Keratinocyte (primary cell): ENCODE measurements at regions not wholly inside any gene's neighbourhood (a gene's known extent, or its start where the extent isn't known, plus 50 kb on each side); places are given as distances from the start of the nearest gene placed in this dataset.
"Not testable (repeated sequence)": the region's sequence is repeated elsewhere in the genome, so short reads cannot be mapped to it uniquely, and the experiment has no call there.

Source experiments
- EZH2 ChIP-seq: IDR thresholded peaks from one replicate; pipeline ENCODE4 v1.6.1; 2012; ENCODE audit warnings: inconsistent platforms, mild to moderate bottlenecking, low read length, moderate library complexity
- TF ChIP-seq, protein P1 (sequence below), 3 experiments: IDR thresholded peaks in 1 of 3; conservative IDR thresholded peaks in 1 of 3; optimal IDR thresholded peaks in 1 of 3; 2 replicates in 2 of 3; 3 replicates in 1 of 3; pipeline versions ENCODE3 to v1.5.1; 2011; ENCODE audit warnings: low read length in 3 of 3, mild to moderate bottlenecking in 3 of 3, moderate library complexity in 2 of 3, control low read depth in 1 of 3, inconsistent platforms in 1 of 3; ENCODE audit not compliant: insufficient read depth in 2 of 3; ENCODE audit errors: extremely low read depth in 1 of 3

DNA sequence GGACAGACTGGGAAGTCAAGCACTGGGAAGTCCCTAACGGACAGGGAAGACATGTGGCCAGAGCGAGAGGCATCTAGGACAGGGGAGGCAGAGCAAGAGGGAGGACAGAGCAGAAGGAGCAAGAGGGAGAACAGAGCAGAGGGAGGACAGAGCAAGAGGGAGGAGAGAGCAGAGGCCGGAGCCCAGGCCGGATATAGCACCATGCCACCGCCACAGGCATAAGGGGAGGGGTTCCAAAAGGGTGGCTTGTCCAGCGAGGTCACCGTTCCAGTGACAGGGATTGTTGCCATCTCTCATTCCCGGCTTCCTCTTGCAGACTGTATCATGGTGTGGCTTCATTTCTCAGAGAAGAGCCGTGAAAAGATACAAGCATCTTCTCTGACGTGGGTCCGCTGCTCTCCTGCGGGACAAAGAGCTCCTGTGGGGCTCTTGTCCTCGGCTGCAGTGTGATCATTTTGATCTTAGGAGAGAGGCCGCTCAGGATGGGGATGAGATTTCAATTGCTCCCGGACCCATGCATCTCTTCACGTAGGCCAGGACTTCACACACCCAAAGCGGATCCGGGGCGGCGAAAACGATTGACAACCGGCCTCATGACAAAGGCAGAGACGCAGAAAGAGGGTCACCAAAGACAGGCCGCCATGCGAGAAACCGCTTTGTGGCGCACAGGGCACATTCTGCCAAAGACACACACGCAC is 160.6 kb upstream of the ZNF337 start:
- TF ChIP-seq, protein P1, sequence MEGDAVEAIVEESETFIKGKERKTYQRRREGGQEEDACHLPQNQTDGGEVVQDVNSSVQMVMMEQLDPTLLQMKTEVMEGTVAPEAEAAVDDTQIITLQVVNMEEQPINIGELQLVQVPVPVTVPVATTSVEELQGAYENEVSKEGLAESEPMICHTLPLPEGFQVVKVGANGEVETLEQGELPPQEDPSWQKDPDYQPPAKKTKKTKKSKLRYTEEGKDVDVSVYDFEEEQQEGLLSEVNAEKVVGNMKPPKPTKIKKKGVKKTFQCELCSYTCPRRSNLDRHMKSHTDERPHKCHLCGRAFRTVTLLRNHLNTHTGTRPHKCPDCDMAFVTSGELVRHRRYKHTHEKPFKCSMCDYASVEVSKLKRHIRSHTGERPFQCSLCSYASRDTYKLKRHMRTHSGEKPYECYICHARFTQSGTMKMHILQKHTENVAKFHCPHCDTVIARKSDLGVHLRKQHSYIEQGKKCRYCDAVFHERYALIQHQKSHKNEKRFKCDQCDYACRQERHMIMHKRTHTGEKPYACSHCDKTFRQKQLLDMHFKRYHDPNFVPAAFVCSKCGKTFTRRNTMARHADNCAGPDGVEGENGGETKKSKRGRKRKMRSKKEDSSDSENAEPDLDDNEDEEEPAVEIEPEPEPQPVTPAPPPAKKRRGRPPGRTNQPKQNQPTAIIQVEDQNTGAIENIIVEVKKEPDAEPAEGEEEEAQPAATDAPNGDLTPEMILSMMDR (optimal IDR thresholded peaks at IDR 0.05 in 1 of 3, IDR thresholded peaks at IDR 0.05 in 1 of 3, conservative IDR thresholded peaks at IDR 0.05 in 1 of 3; ENCODE audit: extremely low read depth in 1 of 3, insufficient read depth in 2 of 3, low read length in 3 of 3) = not testable (repeated sequence)
- TF ChIP-seq EZH2 = not testable (repeated sequence)
